KMS-11 (cell line): ENCODE measurements at regions not wholly inside any gene's neighbourhood (a gene's known extent, or its start where the extent isn't known, plus 50 kb on each side); places are given as distances from the start of the nearest gene placed in this dataset.

ENCODE experiments used
- H2AFZ ChIP-seq: fragments of 200-600 bp; sonication (generic); 2 replicates; pipeline ENCODE4 v1.6.1; 2016; ENCODE audit warnings: antibody characterized with exemption, mixed run types, low read depth
- H3K27ac ChIP-seq: fragments of 200-600 bp; sonication (generic); 2 replicates; pipeline ENCODE4 v1.6.1; 2016; ENCODE audit warnings: mild to moderate bottlenecking, mixed run types
- H3K27me3 ChIP-seq: fragments of 200-600 bp; sonication (generic); 2 replicates; pipeline ENCODE4 v1.6.1; 2017; ENCODE audit warnings: mild to moderate bottlenecking, low read depth, mixed run types, moderate library complexity; ENCODE audit not compliant: insufficient read depth
- H3K36me3 ChIP-seq: fragments of 200-600 bp; sonication (generic); 2 replicates; pipeline ENCODE4 v1.6.1; 2017; ENCODE audit warnings: mild to moderate bottlenecking, mixed run types; ENCODE audit not compliant: insufficient read depth
- H3K4me1 ChIP-seq: fragments of 200-600 bp; sonication (generic); 2 replicates; pipeline ENCODE4 v1.6.1; 2016; ENCODE audit warnings: mild to moderate bottlenecking, low read depth, mixed run types; ENCODE audit not compliant: poor library complexity, severe bottlenecking
- H3K4me2 ChIP-seq: fragments of 200-600 bp; sonication (generic); 2 replicates; pipeline ENCODE4 v1.7.0; 2016; ENCODE audit warnings: mild to moderate bottlenecking, mixed run types
- H3K4me3 ChIP-seq: fragments of 200-600 bp; sonication (generic); IDR thresholded peaks from 2 replicates; pipeline ENCODE4 v1.6.1; 2017; ENCODE audit warnings: low read depth, low read length, mixed read lengths; ENCODE audit not compliant: insufficient read depth
- H3K79me2 ChIP-seq: fragments of 200-600 bp; sonication (generic); 2 replicates; pipeline ENCODE4 v1.6.1; 2016; ENCODE audit warnings: low read depth, mixed run types; ENCODE audit not compliant: insufficient read depth
- H3K9ac ChIP-seq: fragments of 200-600 bp; sonication (generic); 2 replicates; pipeline ENCODE4 v1.6.1; 2016; ENCODE audit warnings: mild to moderate bottlenecking, mixed run types
- H4K20me1 ChIP-seq: fragments of 200-600 bp; sonication (generic); 2 replicates; pipeline ENCODE4 v1.6.1; 2016; ENCODE audit warnings: mild to moderate bottlenecking, mixed run types; ENCODE audit not compliant: insufficient read depth
- TF ChIP-seq, protein P1 (sequence below): fragments of 200-600 bp; sonication (generic); conservative IDR thresholded peaks from 2 replicates; pipeline ENCODE4 v1.6.1; 2017; ENCODE audit warnings: low read depth, mild to moderate bottlenecking, antibody characterized with exemption, low read length, moderate library complexity, mixed read lengths

DNA sequence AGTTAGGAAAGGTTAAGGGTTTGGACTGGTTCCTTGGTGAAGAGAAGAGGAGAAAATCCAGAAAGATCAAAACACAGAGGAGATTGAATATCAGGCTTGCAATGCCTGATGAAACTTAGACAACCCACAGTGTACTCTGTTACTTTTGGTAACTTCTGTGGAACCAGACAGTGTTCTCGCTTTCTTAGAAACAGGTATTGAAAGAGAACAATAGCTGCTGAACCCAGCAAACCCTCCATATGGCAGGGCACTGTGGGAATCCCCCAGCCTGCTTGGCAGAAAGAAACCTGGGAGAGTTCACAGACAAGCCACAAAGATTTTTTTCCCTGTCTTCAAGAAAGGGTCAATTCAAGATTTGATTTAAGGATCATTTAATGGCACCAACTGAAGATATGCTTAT is 342.8 kb downstream of the FOXA2 start:
- Histone ChIP-seq H2AFZ (peak overlapping the region; percentile 19; the same call in 1 of the 2 replicates), H3K79me2 (no peaks in the 10 kb centered on the region), H4K20me1 (no peaks in the 10 kb centered on the region), H3K27ac (peak overlapping the region; percentile 73), H3K27me3 (no peaks in the 10 kb centered on the region), H3K4me1 (peaks cover 42% of the 10 kb centered on the region), H3K4me3 (no peak overlapping the region), H3K36me3 (no peaks in the 10 kb centered on the region), H3K4me2 (peak overlapping the region; percentile 88), H3K9ac (no peak overlapping the region)
- TF ChIP-seq, protein P1, sequence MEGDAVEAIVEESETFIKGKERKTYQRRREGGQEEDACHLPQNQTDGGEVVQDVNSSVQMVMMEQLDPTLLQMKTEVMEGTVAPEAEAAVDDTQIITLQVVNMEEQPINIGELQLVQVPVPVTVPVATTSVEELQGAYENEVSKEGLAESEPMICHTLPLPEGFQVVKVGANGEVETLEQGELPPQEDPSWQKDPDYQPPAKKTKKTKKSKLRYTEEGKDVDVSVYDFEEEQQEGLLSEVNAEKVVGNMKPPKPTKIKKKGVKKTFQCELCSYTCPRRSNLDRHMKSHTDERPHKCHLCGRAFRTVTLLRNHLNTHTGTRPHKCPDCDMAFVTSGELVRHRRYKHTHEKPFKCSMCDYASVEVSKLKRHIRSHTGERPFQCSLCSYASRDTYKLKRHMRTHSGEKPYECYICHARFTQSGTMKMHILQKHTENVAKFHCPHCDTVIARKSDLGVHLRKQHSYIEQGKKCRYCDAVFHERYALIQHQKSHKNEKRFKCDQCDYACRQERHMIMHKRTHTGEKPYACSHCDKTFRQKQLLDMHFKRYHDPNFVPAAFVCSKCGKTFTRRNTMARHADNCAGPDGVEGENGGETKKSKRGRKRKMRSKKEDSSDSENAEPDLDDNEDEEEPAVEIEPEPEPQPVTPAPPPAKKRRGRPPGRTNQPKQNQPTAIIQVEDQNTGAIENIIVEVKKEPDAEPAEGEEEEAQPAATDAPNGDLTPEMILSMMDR: no peak

DNA sequence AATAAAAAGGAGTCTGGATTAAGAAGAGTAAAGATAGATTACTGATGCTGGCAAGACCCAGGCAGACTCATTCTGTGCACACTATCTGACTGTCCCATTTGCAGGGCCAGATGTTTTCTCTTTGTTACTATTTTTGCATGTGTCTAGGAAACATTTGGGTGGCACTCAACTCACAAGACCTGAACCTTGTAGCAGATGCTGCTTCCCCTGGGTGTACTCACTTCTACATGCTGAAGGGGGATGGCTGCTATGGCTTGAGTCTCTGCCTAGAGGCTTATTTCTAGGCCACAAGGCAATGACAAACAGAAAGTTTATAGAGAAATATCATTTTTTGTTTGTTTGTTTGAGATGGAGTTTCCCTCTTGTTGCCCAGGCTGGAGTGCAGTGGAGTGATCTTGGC is 351.4 kb downstream of the FOXA2 start:
- Histone ChIP-seq H3K27me3 (no peaks in the 10 kb centered on the region), H3K4me2 (no peak overlapping the region), H3K9ac (no peak overlapping the region), H3K79me2 (no peaks in the 10 kb centered on the region), H3K4me3 (no peak overlapping the region), H2AFZ (no peak overlapping the region), H3K36me3 (no peaks in the 10 kb centered on the region), H3K4me1 (no peaks in the 10 kb centered on the region), H4K20me1 (no peaks in the 10 kb centered on the region), H3K27ac (no peak overlapping the region)
- TF ChIP-seq, protein P1: no peak

DNA sequence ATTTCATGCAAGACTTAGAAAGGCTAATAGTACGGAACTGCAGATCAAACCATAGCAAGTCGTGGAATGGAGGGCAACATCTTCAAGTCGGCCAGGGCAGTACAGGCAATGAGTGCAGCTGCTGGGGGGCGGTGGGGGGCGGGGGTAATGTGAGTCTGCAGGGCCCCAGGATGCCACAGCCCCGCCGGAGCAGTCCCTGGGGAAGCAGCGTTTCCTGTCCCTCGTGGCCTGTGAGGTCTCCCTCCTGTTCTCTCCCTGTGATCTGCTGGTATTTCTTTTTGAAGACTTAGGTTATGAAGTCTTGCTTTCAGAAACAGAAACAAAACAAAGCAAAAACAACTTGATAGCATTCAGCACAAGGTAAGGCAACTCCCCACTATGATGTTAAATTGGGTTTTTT is 351.9 kb downstream of the FOXA2 start:
- Histone ChIP-seq H3K79me2 (no peaks in the 10 kb centered on the region), H2AFZ (no peak overlapping the region), H3K27ac (no peak overlapping the region), H3K27me3 (no peaks in the 10 kb centered on the region), H4K20me1 (no peaks in the 10 kb centered on the region), H3K4me3 (no peak overlapping the region), H3K4me1 (no peaks in the 10 kb centered on the region), H3K36me3 (no peaks in the 10 kb centered on the region), H3K9ac (no peak overlapping the region), H3K4me2 (no peak overlapping the region)
- TF ChIP-seq, protein P1: no peak

DNA sequence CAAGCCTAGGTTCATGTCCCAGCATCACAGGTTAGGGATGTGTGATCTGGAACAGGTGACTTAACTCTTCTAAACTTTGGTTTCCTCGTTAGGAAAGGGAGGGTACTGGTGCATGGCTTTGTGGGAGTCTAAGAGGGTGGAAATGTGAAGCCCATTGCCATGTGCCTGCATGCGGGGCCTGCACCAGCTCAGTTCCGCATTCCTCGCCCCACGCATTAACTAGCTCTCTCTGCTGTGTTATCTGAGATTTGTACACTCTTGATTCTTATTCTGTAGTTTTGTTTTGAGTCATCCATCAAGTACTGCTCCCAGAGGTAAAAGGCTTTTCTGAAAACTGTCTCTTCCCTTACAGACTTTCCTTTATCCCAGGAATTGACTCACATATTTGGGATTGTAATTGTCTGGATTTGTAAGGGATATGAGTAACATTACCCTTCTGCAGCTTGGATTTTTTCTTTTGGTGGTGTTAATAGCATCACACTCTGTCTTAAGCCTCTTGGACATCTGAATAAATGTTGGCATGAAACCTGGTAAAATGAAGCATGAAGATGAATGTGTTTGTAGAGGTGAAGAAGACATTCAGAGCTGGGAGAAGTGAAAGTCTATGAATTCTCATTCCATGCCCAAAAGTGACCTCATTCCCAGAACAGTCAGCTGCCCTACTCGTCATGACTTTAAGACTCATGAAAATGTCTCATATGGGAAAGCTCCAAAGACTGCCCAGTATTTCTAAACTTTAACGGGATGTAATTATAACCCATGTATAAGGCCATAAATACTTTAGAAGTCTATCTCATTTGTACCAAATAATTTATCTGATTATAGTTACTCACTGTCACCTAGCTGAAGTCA is 357.3 kb downstream of the FOXA2 start:
- TF ChIP-seq, protein P1: no peak
- Histone ChIP-seq H3K4me1 (no peaks in the 10 kb centered on the region), H3K27me3 (no peaks in the 10 kb centered on the region), H2AFZ (no peak overlapping the region), H3K36me3 (no peaks in the 10 kb centered on the region), H3K9ac (no peak overlapping the region), H3K79me2 (no peaks in the 10 kb centered on the region), H3K4me3 (no peak overlapping the region), H3K4me2 (no peak overlapping the region), H3K27ac (no peak overlapping the region), H4K20me1 (no peaks in the 10 kb centered on the region)
